Right cardiac atrium (tissue), 5 donors: ENCODE measurements at regions not wholly inside any gene's neighbourhood (a gene's known extent, or its start where the extent isn't known, plus 50 kb on each side); places are given as distances from the start of the nearest gene placed in this dataset.
A peak's percentile ranks its signal among the peaks of the same experiment; 100 is the strongest.

Experiments used
- ATAC-seq, 2 donors: fragments of 200-7000 bp; cut with Tn5 transposase; one replicate each; pipeline versions ENCODE4 v1.8.0 to v1.9.1; 2020; ENCODE audit warnings: moderate library complexity in 2 of 2, mild to moderate bottlenecking in 1 of 2
- DNase-seq, 3 donors: peaks; one replicate each; pipeline ENCODE4 v3.0.0-alpha.2; 2020
- H3K27ac ChIP-seq: one replicate; pipeline ENCODE4 v1.5.1; 2013; ENCODE audit warnings: mild to moderate bottlenecking, low read length, control low read depth, moderate library complexity
- H3K27me3 ChIP-seq: one replicate; pipeline ENCODE4 v1.6.1; 2013; ENCODE audit not compliant: control insufficient read depth, insufficient read depth
- H3K4me1 ChIP-seq: one replicate; pipeline ENCODE4 v1.6.1; 2013; ENCODE audit warnings: low read length; ENCODE audit not compliant: control insufficient read depth, insufficient read depth
- H3K4me3 ChIP-seq: one replicate; pipeline ENCODE4 v1.5.1; 2013; ENCODE audit warnings: low read length, control low read depth
- H3K9me3 ChIP-seq: one replicate; pipeline ENCODE4 v1.6.1; 2013; ENCODE audit warnings: low read length; ENCODE audit not compliant: control insufficient read depth
- WGBS: extraction: QIAGEN DNeasy Blood & Tissue Kit; methylation state at CpG from one replicate; pipeline ENCODE4 v1.1.7; 2013; 5-methylcytosine and 5-hydroxymethylcytosine counted together
- intact Hi-C, 4 donors: fragments of 100-400 bp; cut with DNase I; formaldehyde crosslinking; loops; one replicate each; pipeline versions ENCODE4 v1.11.0 to v1.14.0; 2022 to 2023
- donor health status: healthy with polysubstance abuse.
- donor health status: DM: no; HTN: yes; CAD: no.
- donor health status: DM: no; HTN: no; CAD: no.
- donor health status: DM: no; HTN: yes; CAD: no; lungs with severe emphysema.
- donor health status: DM: yes; HTN: yes; CAD: no.

DNA sequence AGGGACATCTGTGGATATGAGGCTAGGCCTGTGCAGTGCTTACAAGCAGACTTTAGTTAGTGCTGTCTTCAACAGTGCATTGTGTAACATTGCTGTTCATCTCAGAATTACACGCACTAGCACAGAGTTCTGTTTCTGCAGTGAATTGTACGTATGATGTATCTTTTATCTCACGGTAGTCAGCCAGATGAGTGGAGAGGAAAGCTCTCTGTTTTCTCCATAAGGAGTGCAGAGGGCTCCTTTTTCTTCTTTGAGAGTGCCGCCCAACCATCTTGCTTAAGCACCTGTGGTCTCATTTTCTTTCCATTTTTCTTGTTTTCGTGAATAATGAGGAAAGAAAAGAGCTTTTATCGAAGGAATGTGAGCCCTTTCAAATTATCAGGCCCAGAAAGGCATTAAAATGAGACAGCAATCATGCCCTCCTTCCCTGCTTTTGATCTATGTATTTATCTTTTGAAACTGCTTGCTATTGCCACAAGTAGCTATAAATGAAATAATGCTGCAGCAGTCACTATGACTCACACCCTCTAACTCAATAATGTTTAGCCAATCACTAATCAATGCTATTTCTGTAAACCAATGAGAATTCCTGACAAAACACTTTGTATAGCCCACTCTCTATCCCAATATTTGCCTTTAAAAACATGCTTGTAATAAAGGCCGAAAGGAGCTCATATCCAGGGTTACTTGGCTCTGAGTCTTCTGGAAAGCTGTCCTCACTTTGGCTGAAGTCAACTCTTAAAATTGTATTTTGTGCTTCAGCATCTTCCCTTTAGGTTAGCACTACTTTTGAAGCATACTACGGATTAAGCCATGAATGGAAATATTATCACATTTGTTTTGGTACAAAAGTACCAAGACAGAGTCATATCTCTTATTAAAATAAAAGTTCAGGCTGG is 226.0 kb upstream of the P2RY1 start:
- DNase-seq, result no peak
- Histone ChIP-seq H3K27ac (no peak overlapping the region), H3K4me1 (no peaks in the 10 kb centered on the region), H3K9me3 (no peaks in the 10 kb centered on the region), H3K4me3 (no peak overlapping the region), H3K27me3 (no peaks in the 10 kb centered on the region)
- ATAC-seq, result no peak
- intact Hi-C loops, result no loop called here
- WGBS, result 81% methylated on average over 8 of the region's 8 CpGs

DNA sequence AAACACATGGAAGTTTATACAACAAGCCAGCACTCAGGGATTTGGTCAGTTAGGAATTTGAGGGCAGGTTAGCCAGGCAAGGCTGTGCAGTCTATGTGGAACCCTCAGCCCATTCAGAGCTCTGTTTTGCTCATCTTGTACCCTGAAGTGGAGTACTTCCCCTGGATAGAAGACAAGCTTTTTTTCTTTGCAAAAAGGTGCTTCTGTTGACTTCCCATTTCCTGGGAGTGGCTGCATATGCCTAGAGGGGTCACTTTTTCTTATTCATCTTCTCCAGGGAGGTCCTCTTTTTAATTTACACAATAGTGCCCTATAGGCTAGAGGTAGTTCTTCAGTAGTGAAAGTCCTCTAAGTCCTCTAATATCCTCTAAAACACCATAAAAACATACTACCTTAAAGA is 225.0 kb upstream of the P2RY1 start:
- H3K9me3 ChIP-seq, result no peaks in the 10 kb centered on the region
- H3K27me3 ChIP-seq, result no peaks in the 10 kb centered on the region
- H3K4me3 ChIP-seq, result no peak overlapping the region
- DNase-seq (no peak), ATAC-seq (no peak)
- intact Hi-C loops, result no loop called here
- no peak overlapping the region for H3K27ac ChIP-seq
- no peaks in the 10 kb centered on the region for H3K4me1 ChIP-seq

DNA sequence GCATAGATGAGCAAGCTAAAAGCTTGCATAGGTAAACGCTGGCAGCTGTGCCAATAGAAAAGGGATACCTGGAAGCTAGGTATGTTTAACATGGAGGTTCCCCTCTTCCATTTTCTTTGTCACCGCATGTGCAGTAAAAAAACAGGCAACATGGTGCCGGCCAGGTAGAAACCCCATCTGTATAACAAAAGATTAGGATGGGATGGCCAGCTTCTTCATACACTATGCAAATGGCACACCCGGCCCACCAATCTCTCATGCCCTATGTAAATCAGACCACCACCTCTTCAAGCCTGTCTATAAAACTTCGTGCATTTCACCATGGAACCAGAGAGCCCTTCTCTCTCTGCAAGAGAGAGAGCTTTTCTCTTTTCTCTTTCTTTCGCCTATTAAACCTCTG is 224.3 kb upstream of the P2RY1 start:
- ATAC-seq, result no peak
- H3K9me3 ChIP-seq, result no peaks in the 10 kb centered on the region
- DNase-seq, result no peak
- H3K27me3 ChIP-seq, result no peaks in the 10 kb centered on the region
- no peak overlapping the region for H3K4me3 ChIP-seq
- intact Hi-C loops, result no loop called here
- H3K4me1 ChIP-seq, result no peaks in the 10 kb centered on the region
- H3K27ac ChIP-seq, result no peak overlapping the region
- 89% methylated on average over 6 of the region's 6 CpGs for WGBS

DNA sequence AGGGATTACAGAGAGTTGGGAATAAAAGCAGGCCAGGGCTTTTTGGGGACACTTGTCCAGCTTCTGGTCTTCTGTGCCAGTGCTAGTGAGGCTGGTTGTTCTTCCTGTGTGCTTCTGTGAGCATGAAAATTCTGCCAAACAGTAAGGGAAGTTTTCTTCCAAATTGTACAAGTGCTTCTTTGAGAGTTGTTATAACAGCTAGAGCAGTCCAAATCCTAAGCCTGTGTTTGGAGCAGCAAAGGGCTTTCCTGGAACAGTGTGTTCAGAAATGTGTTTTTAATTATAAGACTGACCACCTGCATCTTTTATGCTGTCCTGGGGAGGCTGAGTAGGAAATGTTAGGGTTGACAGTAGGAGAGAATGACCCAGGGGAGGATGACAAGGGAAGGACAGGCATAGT is 223.0 kb upstream of the P2RY1 start:
- H3K27ac ChIP-seq, result no peak overlapping the region
- ATAC-seq (peak; percentile 14 to 51), DNase-seq (no peak)
- no peaks in the 10 kb centered on the region for H3K27me3 ChIP-seq
- intact Hi-C loops, result no loop called here
- H3K9me3 ChIP-seq, result no peaks in the 10 kb centered on the region
- no peak overlapping the region for H3K4me3 ChIP-seq
- no peaks in the 10 kb centered on the region for H3K4me1 ChIP-seq

DNA sequence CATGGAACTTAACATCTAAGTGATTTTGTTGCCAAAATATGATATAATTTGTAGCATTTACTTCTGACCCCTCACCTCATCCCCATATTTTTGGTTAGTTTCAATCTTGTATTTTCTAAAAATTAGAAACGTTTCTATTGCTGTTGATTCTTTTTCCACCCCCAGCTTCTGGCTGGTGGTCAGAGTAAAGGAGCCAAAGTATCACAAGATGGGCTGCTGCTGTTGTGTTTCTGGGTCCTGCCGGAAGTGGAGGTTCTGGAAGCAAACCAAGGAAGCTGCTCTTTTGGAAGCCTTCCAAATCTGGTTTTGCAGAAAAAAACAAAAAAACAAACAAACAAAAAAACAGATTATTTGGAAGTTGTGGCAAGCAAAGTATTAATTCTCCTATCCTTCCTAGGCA is 221.1 kb upstream of the P2RY1 start:
- WGBS, result 29% methylated on average over 2 of the region's 2 CpGs
- Histone ChIP-seq H3K27ac (no peak overlapping the region), H3K27me3 (no peaks in the 10 kb centered on the region), H3K4me3 (no peak overlapping the region), H3K4me1 (no peaks in the 10 kb centered on the region), H3K9me3 (no peaks in the 10 kb centered on the region)
- intact Hi-C loops, result no loop called here
- DNase-seq (no peak), ATAC-seq (no peak)

DNA sequence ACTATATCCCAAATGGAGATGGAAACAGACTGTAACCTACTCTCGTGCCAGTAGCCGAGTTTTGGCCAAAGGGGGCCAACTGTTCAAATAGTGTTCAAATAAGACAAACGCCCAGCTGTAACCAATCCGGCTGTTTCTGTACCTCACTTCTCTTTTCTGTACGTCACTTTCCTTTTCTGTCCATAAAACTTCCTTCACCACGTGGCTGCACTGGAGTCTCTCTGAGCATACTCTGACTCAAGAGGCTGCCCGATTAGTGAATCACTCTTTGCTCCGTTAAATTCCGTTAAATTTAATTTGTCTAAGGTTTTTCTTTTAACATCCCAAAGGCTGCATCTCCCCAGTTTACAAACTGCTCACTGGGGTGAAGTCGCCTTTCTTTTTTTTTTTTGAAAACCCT is 219.2 kb upstream of the P2RY1 start:
- no peaks in the 10 kb centered on the region for H3K9me3 ChIP-seq
- no peak for DNase-seq
- no peak overlapping the region for H3K4me3 ChIP-seq
- 93% methylated on average over 10 of the region's 10 CpGs for WGBS
- no peak overlapping the region for H3K27ac ChIP-seq
- intact Hi-C loops, result no loop called here
- H3K27me3 ChIP-seq, result no peaks in the 10 kb centered on the region
- ATAC-seq, result no peak
- no peaks in the 10 kb centered on the region for H3K4me1 ChIP-seq

DNA sequence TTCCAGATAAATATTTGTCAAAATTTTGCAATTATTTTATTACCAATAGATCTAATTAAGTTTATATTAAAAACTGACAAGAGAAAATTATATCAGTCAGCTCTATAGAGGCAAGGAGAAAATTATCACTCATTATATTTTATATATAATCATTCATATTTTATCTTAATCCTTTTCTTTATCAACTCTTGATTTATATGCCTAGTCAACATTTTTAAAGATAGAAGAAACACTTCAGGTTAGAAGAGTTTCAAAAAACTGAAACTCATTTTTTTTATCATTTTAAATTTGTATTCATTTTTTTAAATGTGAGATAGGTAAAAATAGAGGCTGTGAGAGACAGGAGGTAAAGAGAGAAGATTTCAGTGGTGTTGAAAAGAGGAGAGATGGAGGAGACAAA is 217.3 kb upstream of the P2RY1 start:
- no peak for DNase-seq
- Histone ChIP-seq H3K27me3 (no peaks in the 10 kb centered on the region), H3K4me3 (no peak overlapping the region), H3K27ac (no peak overlapping the region), H3K4me1 (peaks cover 3% of the 10 kb centered on the region), H3K9me3 (no peaks in the 10 kb centered on the region)
- intact Hi-C loops, result no loop called here
- ATAC-seq, result no peak

DNA sequence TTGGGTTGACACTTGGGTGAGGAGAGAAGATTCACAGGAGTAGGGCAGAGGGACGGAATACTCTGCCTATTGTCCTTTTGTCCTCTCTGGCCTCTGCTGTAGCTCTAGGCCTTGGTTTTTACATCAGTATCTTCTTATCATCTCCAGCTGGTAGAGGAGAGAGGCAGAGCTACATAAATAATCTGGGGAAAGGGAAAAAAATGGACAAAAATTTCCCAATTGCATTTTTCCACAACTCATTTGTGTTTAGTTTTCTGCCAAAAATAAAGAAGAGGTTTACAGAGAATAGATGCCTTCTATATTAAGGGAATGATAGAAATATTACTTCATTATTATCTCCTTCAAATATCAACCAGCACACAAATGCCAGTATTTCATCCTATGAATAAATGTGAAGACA is 216.4 kb upstream of the P2RY1 start:
- no peaks in the 10 kb centered on the region for H3K27me3 ChIP-seq
- ATAC-seq (no peak), DNase-seq (no peak)
- WGBS, result 90% methylated on average over 1 of the region's 1 CpG
- no peak overlapping the region for H3K27ac ChIP-seq
- H3K4me3 ChIP-seq, result no peak overlapping the region
- intact Hi-C loops, result no loop called here
- H3K9me3 ChIP-seq, result no peaks in the 10 kb centered on the region
- H3K4me1 ChIP-seq, result peaks cover 3% of the 10 kb centered on the region

DNA sequence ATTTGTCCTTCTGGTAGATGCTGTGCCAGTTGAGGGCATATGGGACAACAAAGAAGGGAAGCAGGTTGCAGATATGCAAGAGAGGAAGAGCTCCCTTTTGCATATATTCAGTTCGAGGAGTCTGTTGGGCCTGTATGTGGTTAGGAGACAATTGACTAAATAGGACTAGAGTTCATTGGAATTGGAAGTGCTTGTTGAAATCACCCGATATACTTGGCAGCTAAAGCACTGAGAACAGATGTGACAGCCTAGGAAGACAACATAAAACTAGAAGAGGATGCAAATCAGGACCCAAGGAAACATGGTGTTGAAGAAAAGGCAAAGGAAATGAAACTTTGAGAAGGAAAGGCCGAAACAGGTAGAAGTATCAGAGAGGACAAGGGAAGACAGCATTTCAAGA is 215.2 kb upstream of the P2RY1 start:
- Histone ChIP-seq H3K9me3 (no peaks in the 10 kb centered on the region), H3K4me3 (no peak overlapping the region), H3K4me1 (peaks cover 3% of the 10 kb centered on the region), H3K27ac (no peak overlapping the region), H3K27me3 (no peaks in the 10 kb centered on the region)
- WGBS, result 81% methylated on average over 3 of the region's 3 CpGs
- intact Hi-C loops, result no loop called here
- DNase-seq, result no peak
- ATAC-seq, result no peak

DNA sequence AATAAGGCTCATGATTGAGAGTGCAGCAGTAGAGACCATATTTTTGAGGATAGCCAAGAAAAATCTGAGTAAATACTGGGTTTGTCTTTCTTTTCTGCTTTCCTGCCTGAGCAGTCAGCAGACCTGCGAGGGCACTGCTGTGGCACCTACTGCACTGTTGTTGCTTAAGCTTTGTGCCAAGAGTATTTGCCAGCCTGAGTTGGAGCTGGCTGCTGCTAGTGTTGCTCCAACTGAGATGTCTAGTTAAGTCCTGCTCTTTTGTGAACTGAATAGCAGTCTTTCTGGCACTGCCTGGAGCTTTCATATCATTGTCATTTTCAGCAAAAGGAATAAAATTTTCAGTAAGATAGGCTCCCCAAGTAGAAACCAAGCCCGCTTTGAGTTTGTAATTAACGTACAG is 214.5 kb upstream of the P2RY1 start:
- no peak overlapping the region for H3K27ac ChIP-seq

DNA sequence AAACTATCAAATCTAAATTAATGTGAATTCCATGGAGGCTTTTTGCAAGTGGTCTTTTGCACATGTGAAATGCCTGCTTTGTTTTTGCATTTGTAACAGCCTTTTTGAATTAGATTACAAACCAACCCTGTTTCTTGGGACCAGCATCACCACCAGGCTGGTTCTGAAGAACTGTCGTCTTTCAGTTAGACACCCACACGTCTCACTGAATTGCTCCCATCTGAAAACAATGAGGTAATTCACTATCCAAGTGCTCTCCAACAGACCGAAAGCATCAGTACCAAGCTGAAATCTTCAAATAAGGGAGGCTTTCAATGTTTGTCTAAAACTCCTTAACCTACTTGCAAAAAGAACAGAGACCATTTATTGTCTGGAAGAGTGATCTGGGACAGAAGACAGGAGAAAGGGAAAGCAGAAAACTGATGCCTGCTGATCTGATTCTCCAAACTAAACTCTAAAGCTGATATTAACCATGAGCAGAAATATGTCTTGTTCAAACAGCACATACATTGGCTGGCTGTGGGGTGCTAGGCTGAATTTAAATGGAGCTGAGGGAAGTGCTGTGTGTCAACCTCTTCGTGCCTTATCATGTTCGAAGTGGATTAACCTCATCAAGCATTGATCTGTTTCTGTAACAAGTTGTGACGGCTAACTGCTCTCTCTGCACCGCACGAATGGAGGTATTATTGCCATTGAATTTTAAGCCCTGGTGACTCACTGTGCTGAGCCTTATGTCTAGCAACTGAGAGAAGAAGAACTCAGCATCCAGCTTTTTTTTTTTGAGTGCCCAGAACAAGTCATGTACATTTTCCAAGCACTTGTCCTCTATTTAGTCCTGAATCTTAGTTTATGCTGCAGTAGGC is 213.7 kb upstream of the P2RY1 start:
- Histone ChIP-seq H3K4me1 (peaks cover 3% of the 10 kb centered on the region), H3K27ac (no peak overlapping the region), H3K9me3 (no peaks in the 10 kb centered on the region), H3K27me3 (no peaks in the 10 kb centered on the region), H3K4me3 (no peak overlapping the region)
- 64% methylated on average over 8 of the region's 8 CpGs for WGBS
- no peak for DNase-seq
- ATAC-seq, result peak in 1 of 2 donors; percentile 14
- intact Hi-C loops, result no loop called here

More for the DNA sequence above, 214.5 kb upstream of the P2RY1 start:
- Histone ChIP-seq H3K27me3 (no peaks in the 10 kb centered on the region), H3K4me3 (no peak overlapping the region), H3K9me3 (no peaks in the 10 kb centered on the region), H3K4me1 (peaks cover 3% of the 10 kb centered on the region)
- DNase-seq (peak in 2 of 3 donors; percentile 19 to 64), ATAC-seq (peak; percentile 47 to 57)
- WGBS, result 62% methylated on average over 3 of the region's 3 CpGs
- intact Hi-C loops, result no loop called here
